NCI-H2171 (cell line): ENCODE measurements at regions not wholly inside any gene's neighbourhood (a gene's known extent, or its start where the extent isn't known, plus 50 kb on each side); places are given as distances from the start of the nearest gene placed in this dataset.

ENCODE experiments used
- DNase-seq: peaks from one replicate; lab custom pipeline; 2025; lab: John Stamatoyannopoulos, UW

DNA sequence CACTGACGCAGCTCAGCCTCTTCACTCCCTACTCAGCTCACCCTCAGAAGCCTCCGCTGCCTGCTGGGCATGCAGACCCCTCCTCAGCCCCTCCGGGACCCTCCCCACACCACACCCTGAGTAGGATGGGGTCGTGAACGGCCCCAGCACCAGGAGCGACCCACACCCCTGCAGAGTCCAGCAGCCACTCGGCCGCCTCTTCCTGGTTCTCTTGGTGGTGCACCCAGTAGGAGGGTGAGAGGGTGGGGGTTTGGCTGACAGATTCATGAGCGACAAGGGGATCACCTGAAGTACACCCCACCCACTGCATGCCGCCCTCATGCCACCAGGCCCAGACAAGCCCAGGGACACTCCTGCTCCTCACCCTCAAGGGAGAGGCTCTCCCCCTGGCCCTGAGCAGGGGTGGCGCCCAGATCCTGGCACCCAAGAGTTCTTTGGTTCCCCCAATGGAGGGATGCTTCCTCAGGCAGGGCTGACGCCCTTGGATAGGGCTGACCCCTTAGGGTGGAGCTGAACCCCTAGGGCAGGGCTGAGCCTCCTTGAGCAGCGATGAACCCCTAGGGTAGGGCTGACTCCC is 76.6 kb upstream of the GPC1 start:
- DNase-seq: no peak

DNA sequence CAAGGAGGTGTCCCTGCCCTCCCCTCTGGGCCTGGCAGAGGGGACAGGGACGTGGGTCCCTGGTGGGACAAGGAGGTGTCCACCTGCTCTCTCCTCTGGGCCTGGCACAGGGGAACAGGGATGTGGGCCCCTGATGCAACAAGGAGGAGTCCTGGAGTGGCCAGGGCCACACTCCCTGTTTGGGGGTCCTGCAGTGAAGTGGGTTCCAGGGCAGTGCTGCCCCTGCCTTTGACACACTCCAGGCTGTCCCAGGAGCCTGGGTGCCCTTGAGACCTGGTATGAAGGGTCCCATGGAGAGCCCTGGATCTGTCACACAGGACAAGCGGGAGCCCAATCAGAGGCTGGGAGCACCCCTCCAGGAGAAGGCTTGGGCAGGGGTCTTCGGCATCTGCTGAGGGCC is 75.8 kb upstream of the GPC1 start:
- no peak for DNase-seq

DNA sequence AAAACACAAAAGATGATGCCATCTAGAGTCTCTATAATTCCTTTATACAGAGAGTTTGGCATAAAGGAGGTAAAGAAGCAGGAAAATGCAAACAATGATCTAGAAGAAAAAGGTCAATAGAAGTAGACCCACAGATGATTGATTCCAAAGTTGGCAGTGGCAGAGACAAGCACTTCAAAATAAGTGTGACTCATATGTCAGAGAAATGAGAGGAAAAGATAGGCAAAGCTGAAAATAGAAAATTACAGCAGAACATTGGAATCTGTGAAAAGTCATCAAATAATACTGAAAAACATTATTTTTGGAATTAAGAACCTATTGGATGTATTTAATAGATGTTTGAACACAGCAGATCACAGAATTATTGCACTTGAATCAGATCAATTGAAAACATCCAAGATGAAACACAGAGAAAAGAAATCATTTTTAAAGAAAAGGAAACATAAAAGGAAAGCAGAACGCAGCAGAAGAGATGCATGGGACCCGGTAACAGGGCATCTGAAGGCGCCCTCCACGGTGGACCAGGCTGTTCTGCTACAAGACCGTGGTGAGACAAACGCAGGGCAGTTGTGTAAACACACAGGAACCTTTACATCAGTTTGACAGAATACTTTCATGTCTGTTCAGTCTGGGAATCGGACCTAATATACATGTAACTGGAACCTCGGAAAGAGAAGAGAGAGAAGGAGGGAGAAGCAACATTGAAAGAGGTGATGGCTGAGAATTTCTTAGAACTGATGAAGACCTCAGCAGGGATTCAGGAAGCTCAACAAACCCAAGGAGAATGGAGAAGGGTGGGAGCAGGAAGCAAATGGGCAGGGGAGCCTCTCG is 74.6 kb upstream of the GPC1 start:
- no peak for DNase-seq

DNA sequence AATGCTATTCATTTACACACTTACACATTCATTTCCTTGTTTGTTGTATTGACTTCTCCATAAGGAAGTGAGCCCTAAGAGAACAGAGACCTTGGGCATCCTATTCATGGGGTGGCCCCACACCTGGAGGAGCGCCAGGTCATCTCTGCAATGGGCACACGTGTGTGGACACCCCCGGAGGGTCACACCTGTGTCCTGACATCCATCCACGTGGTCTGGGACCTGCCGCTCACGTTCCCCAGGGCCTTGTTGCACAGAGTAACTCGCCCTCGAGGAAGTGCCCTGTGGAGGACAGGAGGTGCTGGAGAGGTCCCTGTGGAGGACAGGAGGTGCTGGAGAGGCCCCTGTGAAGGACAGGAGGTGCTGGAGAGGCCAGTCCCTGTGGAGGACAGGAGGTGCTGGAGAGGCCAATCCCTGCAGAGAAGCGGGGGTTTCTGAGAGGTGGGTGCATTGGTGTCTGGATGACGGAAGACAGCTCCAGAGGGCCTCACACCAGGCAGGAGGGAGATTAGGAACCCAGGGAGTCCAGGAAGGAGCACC is 73.2 kb upstream of the GPC1 start:
- no peak for DNase-seq

DNA sequence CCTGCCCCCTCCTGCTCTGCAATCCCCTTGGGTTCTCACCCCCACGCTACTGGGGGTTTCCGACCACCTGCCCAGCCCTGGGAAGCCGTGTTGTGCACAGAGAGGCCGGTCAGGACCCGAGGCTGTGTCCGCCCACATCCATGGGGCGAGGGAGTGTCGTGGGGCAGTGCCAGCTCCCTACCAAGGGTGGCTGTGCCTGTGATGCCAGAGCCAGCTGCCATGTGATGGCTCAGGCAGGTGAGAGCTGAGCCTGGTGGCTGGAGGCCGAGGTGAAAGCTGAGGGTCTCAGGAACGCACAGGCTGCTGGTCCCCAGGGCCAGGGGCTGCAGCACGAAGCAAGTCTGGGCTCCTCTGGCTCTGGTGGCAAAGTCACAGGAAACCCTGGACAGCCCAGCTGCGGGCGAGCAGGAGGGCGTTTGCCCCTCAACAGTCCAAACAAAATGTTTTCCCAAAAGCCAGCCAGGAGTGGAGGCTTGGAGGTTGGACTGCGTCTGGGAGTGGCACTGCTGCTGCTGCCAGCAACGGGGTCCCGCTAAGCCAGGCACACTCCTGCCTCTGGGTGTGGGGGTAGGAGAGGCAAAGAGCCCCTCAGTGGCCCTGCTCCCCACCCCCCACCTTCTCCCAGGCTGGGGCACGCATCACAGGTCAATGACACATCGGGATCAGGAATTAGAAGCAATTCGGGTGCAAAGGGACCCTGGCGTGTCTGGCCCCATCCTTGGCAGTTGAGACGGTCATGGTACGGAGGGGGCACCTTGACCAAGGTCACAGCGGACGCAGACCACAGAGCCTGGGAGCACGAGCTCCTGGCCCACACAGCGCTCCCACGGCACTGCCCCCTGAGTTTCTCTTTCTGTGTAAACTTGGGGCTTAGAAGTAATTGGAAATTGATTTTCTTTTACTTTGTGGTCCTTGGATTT is 72.4 kb upstream of the GPC1 start:
- DNase-seq: no peak

DNA sequence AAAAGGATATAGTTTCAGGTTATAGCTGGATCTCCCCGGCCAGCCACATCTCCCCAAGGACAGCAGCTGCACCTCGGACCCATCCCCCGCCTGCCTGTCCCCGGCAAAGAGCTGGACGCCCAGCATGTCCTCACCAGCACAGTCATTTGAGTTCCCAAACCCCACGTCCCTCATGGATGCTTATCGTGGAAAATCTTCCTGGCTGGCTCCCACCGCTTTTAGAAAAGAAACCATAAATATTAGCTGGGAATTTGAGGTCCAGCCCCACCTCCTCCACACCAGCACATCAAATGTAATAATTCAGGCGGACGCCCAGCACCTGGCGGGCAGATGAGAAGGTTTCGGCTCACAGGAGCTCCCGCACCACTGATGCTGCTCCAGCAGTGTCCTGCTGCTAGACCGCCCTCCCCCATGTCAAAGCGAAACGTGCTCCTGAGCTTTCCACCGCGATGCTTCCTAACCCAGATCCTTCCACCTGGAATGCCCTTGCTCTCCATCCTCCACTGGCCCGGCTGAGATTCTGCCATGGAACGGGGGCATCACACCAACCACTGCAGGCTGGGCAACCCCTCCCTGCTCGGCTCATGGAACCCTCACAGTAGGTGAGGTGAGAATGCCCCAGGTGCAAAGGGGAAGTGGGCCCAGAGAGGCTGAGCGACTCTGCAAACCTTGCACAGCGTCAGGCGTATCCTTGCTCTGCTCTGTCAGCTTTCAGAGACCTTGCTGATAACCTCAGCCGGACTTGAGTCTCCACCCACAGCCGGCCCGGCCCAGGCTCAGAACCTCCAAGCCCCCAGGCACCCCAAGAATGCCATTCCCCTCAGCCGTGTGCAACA is 71.5 kb upstream of the GPC1 start:
- no peak for DNase-seq

DNA sequence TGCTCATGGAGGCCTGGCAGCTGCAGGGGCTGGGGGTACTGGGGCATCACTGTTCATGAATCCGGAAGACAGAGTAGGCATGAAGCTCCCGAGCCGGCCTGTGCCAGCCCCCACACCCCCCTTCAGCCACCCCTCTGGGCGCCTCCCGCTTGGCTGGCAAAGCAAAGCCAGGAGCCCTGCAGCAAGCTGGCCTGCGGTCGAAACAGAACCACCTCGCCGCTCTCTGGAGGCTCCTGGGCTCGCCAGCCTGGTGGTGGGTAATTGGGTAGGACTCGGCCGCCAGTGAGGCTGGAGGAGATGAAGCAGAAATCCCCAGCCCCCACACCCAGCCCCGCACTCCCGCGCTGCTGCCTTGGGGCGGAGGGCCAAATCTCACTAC is 70.9 kb upstream of the GPC1 start:
- no peak for DNase-seq

DNA sequence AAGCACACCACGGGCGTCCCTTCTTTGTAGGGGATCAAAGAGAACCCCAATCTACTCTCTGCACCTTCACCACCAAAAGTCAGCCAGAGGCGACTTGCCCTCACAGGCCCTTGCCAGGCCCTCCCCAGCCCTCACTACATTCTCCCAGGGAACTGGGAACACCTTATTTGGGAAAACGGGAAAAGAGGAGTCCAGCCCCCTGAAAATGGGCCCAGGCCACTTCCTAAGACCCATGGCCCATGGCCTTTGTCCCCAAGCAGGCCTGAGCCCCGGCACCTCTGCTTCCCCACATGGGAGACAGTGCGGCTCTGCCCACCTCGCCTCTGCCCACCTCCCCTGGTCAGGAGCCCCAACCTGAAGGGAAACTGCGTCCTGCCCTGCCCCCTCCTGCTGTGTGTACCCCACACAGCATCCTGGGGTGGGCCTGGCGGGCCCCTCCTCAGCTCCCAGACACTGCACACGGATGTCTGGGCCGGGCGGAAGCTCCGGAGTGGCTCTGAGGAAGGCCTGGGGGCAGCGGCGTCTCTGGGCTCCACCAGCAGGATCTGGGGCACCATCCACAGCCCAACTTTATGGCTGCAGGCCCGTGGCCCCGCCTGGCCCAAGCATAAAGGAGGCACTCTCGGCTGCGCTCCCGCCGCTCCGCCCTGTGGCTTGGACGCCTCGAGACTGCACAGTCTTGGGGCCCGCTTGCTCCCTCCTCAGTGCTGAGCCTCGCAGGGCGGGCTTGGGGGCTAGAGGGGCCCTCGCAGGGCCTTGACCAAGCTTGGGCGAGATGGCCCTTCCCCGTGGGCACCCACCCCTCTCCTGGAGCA is 70.3 kb upstream of the GPC1 start:
- no peak for DNase-seq

DNA sequence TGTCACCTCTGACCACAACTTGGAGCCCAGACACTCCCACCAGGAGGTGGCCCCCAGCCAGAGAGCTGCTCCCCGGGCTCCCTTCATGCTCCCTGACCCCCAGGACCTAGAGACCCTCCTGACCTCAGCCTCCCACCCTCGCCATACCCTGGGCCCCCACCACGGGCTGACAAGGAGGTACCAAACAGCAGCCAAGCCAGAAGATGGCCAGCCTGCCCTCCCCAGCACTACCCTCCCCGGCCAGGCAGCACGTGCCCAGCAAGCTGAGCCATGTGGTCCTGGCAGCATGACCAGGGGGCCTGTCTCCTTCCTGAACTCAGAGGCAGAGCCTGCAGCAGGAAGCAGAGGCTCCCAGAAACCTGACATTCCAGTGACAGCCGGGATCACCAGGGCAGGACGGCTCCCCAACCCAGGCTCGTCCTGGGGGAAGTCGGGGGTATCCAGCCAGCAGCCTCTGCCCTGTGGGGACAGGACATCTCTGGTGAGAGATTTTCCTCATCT is 69.4 kb upstream of the GPC1 start:
- DNase-seq: no peak

DNA sequence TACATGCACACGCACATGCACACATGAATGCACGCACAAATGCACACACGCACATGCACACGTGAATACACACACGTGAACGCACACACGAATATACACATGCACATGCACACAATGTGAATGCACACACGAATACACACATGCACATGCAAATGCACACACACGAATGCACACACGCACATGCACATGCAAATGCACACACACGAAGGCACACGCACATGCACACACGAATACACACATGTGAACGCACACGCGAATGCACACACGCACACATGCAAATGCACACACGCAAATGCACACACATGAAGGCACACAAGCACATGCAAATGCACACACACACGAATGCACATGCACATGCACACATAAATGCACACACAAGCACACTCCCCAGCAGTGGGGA is 68.6 kb upstream of the GPC1 start:
- DNase-seq: no peak

DNA sequence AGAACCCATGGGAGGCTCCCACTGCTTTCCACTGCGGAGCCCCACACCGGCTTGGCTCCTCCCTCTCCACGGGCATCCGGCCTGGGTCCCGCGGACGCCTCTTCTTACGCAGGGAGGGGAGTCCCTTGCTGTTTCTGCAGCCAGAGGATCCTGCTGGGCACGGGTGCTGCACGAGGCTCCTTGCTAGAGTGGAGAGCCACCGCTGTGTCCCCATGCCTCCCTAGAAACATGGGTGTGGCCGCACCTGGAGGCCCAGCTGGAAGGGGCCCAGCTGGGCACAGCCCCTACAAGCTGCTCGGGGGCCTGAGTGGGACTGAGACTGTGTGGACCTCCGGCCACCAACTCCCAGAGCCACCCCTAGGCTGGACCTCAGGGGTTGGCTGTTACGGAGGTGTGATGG is 67.7 kb upstream of the GPC1 start:
- DNase-seq: no peak

DNA sequence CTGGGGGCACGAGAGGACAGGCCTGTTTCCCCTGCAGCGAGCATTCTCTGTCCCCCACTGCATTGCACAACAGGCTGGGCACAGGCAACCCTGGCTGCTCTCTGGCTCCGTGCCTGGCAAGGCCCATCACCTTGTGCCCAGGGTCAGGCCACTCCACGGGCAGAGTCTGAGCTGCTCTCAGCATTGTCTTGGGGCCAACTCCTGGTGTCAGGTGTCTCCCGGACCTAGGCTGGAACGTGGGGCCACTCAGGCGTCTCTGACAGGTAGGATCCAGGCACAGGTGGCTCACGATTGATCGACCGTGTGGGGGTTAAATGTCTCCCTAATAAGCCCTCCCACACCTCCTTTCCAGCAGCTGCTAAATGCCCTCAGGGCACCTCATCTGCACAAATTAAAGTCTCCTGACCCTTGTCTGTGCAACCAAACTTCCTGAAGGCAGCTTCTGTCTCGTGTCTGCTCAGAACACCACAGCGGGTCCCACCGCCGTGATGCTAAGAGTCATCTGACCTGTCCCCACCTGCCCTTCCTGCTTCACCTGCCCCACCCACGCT is 66.6 kb upstream of the GPC1 start:
- no peak for DNase-seq

DNA sequence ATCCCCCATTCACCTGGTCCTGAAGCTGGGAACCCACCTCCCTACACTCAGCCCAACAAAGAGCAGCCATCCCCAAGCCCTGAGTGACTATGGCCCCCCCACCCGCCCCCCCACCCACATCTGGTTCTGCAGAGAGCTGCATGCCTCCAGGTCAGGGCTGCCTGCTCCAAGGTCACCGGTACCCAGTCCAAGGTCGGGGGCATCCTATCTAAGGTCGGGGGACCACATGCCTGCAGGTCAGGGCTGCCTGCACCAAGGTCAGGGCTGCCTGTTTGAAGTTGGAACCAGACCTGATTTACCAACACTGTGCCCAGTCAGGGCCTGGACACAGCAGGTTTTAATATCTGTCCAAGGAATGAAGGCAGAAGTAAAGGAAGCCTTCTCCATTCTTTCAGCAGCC is 66.1 kb upstream of the GPC1 start:
- no peak for DNase-seq

DNA sequence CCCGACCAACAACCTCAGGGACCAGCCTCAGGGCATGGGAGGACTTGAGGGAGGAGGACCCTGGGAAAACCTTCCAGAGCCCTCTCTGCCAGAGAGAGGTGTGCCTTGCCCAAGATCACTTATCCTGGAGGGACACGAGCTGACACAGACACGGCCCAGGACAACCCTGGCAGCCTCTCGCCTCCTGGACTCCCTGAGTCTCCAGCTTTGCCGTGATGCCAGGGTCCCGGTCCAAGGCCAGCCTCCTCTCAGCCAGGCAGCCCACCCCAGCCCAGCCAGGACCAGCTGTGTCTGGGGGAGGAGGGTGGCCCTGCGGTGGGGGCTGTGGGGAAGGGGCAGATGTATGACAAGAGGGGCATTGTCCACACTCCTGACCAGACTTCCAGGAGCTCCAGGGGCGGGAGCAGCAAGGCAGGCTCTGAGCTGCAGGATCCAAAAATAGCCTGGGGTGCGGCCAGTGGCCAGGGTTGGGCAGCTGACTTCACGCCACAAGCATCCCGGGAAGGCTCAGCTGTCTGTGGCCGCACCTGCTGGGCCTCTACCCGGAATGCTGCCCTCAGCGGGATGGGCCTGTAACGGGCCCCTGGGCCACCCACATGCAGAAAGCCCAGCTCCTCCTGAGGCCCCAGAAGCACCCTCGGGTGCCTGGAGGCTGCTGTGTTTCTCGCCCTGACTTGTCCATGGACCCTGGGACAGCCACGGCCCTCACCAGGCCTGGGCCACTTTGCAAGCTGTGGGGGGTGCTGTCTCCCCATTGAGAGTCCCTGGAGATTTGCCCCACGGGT is 65.5 kb upstream of the GPC1 start:
- no peak for DNase-seq

DNA sequence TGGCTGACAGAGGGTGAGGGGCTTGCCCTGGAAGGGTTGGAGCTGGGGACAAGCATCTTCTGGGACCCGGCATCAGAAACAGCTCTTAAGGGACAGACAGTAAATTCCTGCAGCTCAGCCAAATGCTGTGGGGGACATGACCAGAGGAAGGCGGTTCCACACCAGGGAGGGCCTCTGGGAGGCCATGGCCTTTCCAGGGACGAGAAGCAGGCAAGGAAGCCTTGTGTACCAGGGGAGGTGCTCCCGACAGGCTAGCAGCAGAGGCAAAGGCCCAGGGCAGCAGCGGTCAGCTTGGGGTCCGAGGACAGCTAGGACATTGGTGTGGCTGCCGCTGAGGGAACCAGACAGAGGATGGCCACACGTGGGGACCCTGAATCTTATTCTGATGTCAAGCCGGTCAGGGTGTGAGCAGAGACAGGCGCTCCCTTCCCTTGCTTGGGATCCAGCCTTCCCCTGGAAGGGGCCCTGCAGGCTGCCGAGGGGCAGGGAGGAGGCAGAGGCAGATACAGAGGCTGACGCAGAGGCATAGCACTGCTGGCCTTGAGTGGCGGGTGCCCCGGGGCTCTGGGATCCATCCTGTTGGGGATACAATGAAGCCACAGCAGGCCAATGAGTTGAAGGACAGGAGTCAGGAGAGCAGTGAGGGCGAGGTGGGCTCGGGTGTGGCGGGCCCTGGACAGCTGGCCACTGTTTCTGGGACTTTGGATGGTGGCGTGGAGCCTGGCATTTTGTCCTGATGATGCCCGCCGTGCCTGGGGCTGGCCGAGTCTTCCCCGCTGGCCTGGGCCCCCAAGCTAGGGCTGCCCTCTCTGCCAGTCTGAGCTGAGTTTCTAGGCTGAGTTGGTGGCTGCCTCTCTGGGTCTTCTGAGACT is 64.1 kb upstream of the GPC1 start:
- no peak for DNase-seq

DNA sequence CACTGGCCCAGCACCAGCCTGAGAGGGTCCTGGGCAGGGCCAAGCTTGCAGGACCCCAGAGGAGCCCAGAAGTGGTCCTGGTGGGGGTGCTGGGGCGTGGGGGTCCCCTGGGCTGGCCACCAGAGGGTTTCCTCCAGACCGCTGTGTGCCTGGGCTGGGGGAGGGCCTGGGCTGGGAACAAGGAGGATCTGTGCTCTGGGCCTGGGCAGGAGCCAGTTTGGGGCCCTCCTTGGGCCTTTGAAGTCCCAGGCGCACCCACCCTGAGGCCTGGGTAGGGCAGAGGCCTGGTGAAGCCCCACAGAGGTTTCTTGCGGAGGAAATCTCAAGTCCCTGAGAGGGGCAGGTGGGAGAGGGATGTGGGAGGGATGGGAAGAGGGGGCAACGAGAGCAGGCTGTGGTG is 63.4 kb upstream of the GPC1 start:
- no peak for DNase-seq

DNA sequence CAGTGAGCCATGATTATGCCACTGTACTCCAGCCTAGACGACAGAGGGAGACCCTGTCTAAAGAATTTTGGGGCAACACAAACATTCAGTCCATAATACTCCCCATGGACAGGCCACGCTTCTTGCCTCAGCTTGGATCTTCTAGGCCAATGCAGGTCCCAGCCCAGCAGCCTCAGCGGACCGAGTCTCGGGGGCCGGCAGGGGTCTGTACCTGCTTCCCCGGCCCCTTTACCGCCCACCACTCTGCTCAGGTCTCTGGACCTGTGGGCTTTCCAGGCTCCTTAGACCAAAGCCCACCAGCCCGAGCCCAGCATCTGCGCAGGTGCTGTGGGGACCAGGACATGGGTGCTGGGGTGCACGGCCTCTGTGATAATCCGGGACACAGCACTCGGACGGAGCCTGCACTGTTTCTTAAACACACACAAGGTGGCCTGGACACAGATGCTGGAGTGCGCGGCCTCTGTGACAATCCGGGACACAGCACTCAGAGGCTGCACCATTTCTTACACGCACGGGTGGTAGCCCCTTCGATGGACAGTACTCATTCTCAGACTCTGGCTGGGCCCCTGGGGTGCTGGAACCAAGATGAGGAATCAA is 62.1 kb upstream of the GPC1 start:
- DNase-seq: no peak
